ENCODE measurements at regions not wholly inside any gene's neighbourhood (a gene's known extent, or its start where the extent isn't known, plus 50 kb on each side); places are given as distances from the start of the nearest gene placed in this dataset.
"Not testable (repeated sequence)": the region's sequence is repeated elsewhere in the genome, so short reads cannot be mapped to it uniquely, and the experiment has no call there.

DNA sequence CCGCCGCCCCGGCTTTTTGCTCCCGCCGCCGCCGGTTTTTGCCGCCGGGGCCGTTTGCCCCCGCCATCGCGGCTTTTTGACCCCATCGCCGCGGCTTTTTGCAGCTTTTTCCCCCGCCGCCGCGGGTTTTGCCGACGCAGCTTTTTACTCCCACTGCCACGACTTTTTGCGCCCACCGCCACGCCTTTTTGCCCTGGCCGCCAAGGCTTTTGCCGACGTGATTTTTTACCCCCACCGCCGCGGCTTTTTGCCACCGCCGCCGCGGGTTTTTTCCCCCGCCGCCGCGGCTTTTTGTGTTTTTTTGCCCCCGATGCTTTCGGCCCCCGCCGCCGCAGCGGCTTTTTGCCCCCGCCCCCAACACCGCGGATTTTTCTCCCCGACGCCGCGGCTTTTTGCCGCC is 5001.9 kb upstream of the OR11H1 start:
- DNase-seq (ENCODE audit: low spot score); in situ Hi-C loops (cut with HindIII; ENCODE audit: low sequenced_read_pairs): not testable (repeated sequence)

DNA sequence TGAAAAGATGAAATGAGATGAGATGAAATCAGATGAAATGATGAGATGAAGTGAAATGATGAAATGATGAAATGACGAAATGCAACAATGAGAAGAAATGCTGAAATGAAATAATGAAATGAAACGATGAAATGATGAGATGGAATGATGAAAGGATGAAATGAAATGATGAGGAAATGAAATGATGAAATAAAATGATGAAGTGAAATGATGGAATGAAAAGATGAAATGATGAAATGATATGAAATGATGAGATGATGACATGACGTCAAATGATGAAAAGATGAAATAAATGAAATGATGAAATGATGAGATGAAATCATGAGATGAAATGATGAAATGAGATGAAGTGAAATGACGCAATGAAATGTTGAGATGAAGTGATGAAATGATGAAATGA is 4996.9 kb upstream of the OR11H1 start:
- in situ Hi-C loops (cut with HindIII; ENCODE audit: low sequenced_read_pairs); DNase-seq (ENCODE audit: low spot score): not testable (repeated sequence)

DNA sequence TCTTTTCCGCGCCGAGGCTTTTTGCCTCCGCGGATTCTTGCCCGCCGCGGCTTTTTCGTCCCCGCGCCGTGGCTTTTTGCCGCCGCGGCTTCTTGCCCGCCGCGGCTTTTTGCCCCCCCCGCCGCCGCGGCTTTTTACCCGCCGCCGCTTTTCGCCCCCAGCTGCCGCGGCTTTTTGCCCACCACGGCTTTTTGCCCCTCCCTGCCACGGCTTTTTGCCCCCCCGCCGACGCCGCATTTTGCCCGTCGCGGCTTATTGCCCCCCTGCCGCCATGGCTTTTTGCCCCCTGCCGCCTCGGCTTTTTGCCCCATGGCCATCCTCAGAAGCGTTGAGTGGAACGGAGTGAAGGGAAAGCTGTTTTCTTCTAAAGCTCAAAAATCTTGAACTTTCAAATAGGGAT is 4955.5 kb upstream of the OR11H1 start:
- in situ Hi-C loops (cut with HindIII; ENCODE audit: low sequenced_read_pairs); DNase-seq (ENCODE audit: low spot score): not testable (repeated sequence)

DNA sequence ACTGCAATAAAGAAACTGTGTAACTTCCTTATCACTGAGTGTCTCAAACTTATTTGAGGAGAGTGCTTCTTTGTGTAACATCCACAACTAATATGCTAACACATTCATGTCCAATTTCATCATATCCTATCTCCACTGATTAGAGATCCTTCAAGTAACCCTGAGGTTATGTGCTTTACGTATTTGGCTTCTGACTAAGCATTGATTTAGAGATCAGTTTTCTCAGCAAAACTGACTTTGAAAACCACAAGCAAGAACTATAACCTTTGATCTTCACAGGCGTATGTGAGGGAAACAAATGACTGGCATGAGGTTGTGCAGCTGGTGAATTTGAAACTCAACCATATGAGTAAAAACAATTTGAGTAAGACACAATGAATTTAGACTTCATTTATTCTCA is 4926.9 kb upstream of the OR11H1 start:
- DNase-seq (ENCODE audit: low spot score); in situ Hi-C loops (cut with HindIII; ENCODE audit: low sequenced_read_pairs): not testable (repeated sequence)

DNA sequence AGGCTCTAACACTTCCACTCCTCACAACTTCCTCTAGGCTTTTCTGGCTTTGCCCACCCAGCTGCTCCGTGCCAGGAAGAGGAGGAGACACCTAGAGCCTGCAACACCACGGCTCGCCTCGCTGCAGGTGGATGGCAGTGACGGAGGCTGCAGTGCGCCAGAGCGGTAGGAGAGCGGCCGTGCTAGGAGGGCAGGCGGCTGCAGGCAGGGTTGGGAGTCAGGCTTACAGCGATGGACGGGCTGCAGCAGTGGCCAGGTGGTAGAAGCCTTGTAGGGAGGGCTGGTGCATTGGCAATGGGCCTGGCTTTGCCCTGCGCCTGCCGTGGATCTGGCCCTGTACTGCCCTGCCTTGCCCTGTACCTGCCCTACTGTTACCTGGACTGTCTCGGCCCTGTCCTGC is 4896.0 kb upstream of the OR11H1 start:
- DNase-seq (ENCODE audit: low spot score); in situ Hi-C loops (cut with HindIII; ENCODE audit: low sequenced_read_pairs): not testable (repeated sequence)

DNA sequence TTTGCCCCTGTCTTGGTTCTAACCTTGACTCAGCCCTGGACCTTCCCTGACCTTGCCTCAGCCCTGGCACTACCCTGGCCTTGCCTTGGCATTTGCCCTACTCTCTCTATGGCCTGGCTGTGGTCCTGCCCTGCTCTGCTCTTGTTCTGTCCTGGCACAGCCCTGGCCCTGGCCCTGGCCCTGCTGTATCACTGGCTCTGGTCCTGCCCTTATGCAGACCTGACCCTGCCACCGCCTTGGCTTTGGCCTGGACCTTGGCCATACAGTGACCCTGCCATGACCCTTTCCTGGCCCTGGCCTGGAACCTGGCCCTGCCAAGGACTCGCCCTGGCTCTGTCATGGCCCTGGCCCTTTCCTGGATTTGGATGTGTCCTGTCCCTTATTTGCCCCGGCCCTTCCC is 4892.7 kb upstream of the OR11H1 start:
- DNase-seq (ENCODE audit: low spot score); in situ Hi-C loops (cut with HindIII; ENCODE audit: low sequenced_read_pairs): not testable (repeated sequence)

DNA sequence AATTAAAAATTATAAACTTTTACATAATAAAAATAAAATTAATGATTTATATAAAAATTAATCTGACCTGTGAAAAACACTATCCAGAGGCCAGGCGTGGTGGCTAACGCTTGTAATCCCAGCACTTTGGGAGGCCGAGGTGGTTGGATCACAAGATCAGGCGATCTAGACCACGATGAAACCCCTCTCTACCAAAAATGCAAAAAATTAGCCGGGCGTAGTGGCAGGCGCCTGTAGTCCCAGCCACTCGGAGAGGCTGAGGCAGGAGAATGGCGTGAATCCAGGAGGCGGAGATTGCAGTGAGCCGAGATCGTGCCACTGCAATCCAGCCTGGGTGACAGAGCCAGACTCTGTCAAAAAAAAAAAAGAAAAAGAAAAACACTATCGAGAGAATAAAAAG is 4865.2 kb upstream of the OR11H1 start:
- DNase-seq (ENCODE audit: low spot score), result not testable (repeated sequence)

DNA sequence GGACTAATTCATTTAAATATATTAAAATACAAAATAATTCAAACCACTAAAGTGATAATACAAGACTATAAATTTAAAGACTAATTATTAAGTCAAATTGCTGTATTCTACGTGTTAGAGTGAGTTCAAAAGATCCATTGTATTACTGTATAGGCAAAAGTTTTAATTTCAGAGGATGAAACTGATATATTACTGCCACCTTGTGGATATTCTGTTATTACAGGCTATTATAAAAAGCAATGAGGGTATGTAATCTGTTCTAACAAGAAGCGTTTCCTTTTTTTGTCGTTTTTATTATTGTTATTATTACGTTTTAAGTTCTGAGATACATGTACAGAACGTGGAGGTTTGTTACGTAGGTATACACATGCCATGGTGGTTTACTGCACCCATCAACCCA is 4854.9 kb upstream of the OR11H1 start:
- DNase-seq (ENCODE audit: low spot score); in situ Hi-C loops (cut with HindIII; ENCODE audit: low sequenced_read_pairs): not testable (repeated sequence)

More for the DNA sequence above, 4865.2 kb upstream of the OR11H1 start:
- in situ Hi-C loops (cut with HindIII; ENCODE audit: low sequenced_read_pairs), result not testable (repeated sequence)

DNA sequence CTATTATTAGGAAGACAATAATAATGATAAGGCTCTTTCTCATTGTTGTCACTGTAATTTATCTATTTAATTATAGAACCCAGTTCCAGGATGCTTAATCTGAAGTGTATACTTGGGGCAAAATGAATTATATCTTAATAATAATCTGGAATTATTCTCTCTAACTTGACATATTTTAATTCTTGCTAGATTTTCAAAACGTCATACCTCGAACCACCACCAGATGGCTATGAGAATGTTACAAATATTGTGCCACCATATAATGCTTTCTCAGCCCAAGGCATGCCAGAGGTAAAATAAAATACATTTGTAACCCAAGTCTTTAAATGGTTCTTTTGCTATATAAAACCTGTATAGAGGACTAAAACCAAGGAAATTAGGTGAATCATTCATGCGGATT is 4849.3 kb upstream of the OR11H1 start:
- DNase-seq (ENCODE audit: low spot score); in situ Hi-C loops (cut with HindIII; ENCODE audit: low sequenced_read_pairs): not testable (repeated sequence)

DNA sequence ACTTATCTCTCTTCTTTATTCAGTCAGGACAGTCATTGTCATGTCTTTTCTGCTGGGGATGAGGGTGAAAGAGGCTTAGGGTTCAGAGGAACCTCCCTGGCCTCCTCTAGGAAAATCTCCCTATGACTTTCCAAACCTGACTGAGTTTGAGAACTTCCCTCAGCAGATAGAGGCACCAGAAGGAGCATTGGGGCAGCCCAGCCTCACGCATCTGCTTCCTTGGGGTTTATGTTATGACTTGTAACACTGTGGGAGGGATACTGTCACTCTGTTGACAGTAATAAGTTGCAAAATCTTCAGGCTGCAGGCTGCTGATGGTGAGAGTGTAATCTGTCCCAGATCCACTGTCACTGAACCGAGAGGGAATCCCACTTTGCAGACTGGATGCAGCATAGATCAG is 4842.6 kb upstream of the OR11H1 start:
- DNase-seq (ENCODE audit: low spot score); in situ Hi-C loops (cut with HindIII; ENCODE audit: low sequenced_read_pairs): not testable (repeated sequence)

DNA sequence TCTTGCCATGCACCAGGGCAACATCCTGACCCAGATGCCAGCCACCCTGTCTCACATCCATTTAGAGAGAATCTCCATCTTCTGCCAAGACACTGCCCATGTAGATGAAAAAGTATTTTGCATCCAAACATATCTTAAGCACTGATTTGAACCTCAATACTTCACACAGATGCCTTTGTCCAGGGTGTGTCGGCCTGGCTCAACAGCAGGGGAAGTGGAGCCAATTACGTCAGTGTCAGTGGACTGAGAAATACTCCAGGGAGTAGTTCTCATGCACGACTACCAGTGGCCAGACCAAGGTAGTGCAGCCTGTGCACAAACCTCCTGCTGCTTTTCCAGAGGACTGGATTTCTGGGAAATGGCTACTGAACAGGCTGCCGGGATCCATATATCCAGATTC is 4840.7 kb upstream of the OR11H1 start:
- DNase-seq (ENCODE audit: low spot score); in situ Hi-C loops (cut with HindIII; ENCODE audit: low sequenced_read_pairs): not testable (repeated sequence)

DNA sequence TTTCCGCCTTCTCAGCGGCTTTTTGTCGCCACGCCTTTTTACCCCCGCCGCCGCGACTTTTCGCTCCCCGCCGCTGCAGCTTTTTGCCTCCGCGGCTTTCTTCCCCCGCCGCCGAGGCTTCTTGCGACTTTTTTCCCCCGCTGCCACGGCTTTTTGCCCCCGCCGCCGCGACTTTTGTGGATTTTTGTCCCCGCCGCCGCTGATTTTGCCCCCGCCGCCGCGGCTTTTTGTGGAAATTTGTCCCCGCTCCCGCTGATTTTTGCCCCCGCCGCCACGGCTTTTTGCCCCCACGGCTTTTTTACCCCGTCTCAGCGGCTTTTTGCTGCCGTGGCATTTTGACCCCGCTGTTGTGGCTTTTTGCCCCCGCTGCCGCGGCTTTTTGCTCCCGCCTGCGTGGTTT is 4829.2 kb upstream of the OR11H1 start:
- in situ Hi-C loops (cut with HindIII; ENCODE audit: low sequenced_read_pairs); DNase-seq (ENCODE audit: low spot score): not testable (repeated sequence)

DNA sequence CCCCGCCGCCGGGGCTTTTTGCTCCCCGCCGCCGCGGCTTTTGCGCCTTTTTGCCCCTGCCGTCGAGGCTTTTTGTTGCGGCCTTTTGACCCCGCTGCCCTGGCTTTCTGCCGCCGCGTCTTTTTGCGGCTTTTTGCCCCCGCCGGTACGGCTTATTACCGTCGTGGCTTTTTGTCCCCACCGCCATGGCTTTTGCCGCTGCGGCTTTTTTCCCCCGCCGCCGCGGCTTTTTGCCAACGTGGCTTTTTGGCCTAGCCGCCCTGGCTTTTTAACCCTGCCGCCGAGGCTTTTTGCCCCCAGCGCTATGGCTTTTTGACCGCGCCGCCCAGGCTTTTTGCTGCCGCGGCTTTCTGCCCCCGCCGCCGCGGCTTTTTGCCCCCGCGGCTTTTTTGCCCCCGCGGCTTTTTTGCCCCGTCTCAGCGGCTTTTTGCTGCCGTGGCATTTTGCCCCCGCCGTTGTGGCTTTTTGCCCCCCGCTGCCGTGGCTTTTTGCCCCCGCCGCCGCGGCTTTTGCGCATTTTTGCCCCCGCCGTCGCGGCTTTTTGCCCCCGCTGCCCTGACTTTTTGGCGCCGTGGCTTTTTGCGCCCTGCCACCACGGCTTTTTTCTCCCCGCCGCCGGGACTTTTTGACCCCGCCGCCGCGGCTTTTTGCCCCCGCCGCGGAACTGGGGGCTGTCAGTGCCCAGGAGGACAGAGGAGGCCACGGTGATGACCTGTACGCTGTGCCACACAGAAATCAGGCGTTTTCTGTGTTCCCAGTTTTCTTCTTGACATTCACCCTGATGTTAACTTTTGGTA is 4828.5 kb upstream of the OR11H1 start:
- DNase-seq (ENCODE audit: low spot score); in situ Hi-C loops (cut with HindIII; ENCODE audit: low sequenced_read_pairs): not testable (repeated sequence)

DNA sequence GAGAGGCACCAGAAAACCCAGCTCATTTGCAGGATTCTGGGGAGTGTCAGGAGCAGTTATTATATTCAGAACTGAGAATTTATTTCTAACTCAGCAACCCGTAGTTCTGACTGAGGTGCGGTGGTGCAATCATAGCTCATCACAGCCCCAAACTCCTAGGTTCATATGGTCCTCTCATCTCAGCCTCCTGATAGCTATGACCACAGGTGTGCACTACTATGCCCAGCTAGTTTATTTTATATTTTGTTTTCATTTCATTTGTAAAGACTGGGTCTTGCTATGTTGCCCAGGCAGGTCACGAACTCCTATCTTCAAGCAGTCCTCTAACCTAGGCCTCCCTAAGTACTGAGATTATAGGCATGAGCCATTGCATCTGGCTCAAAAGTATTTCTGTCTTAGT is 4819.8 kb upstream of the OR11H1 start:
- in situ Hi-C loops (cut with HindIII; ENCODE audit: low sequenced_read_pairs); DNase-seq (ENCODE audit: low spot score): not testable (repeated sequence)

DNA sequence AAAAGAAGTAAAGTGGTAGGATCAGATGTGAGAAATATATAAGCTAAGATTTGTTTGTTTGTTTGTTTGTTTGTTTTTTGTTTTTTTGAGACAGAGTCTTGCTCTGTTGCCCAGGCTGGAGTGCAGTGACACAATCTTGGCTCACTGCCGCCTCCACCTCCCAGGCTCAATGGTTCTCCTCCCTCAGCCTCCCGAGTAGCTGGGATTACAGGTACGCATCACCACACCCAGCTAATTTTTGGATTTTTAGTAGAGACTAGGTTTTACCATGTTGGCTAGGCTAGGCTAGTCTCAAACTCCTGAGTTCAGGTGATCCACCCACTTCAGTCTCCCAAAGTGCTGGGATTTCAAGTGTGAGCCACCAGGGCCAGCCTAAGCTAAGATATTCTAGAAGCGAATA is 4817.1 kb upstream of the OR11H1 start:
- in situ Hi-C loops (cut with HindIII; ENCODE audit: low sequenced_read_pairs), result not testable (repeated sequence)

DNA sequence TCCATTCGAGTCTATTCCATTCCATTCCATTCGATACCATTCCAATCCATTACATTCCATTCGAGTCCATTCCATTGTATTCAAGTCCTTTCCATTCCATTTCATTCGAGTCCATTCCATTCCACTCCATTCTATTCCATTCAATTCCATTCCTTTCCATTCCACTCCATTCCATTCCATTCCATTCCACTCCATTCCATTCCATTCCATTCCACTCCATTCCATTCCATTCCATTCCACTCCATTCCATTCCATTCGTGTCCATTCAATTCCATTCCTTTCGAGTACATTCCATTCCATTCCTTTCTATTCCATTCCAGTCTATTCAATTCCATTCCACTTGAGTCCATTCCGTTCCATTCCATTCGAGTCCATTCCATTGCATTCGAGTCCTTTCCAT is 4805.2 kb upstream of the OR11H1 start:
- in situ Hi-C loops (cut with HindIII; ENCODE audit: low sequenced_read_pairs), result not testable (repeated sequence)

More for the DNA sequence above, 4817.1 kb upstream of the OR11H1 start:
- peak; percentile 0 for DNase-seq (ENCODE audit: low spot score)

DNA sequence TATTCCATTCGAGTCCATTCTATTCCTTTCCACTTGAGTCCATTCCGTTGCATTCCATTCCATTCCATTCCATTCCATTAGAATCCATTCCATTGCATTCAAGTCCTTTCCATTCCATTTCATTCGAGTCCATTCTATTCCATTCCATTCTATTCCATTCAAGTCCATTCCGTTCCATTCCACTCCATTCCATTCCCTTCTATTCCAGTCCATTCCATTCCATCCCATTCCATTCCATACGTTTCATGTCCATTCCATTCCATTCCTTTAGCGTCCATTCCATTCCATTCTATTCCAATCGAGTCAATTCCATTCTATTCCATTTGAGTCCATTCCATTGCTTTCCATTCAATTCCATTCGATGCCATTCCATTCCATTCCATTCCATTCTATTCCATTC is 4804.0 kb upstream of the OR11H1 start:
- DNase-seq (ENCODE audit: low spot score); in situ Hi-C loops (cut with HindIII; ENCODE audit: low sequenced_read_pairs): not testable (repeated sequence)

More for the DNA sequence above, 4805.2 kb upstream of the OR11H1 start:
- not testable (repeated sequence) for DNase-seq (ENCODE audit: low spot score)

DNA sequence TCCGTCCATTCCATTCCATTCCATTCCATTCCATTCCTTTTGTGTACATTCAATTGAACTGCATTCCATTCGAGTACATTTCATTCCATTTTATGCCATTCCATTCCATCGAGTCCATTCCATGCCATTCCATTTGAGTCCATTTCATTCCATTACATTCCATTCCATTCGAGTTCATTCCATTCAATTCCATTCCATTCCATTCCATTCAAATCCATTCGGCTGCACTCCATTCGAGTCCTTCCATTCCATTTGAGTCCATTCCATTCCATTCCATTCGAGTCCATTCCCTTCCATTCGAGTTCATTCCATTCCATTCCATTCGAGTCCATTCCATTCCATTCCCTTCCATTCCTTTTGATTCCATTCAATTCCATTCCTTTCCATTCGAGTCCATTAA is 4800.6 kb upstream of the OR11H1 start:
- in situ Hi-C loops (cut with HindIII; ENCODE audit: low sequenced_read_pairs), result no loop called here
- DNase-seq (ENCODE audit: low spot score), result no peak

DNA sequence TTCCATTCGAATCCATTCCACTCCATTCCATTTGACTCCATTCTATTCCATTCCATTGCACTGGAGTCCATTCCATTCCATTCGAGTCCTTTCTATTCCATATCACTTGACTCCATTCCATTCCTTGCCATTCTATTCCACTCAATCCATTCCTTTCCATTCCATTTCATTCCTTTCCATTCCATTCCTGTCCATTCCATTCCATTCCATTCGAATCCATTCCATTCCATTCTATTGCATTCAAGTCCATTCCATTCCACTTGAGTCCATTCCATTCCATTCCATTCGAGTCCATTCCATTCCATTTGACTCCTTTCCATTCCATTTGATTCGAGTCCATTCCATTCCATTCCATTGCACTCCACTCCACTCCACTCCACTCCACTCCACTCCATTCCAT is 4798.0 kb upstream of the OR11H1 start:
- in situ Hi-C loops (cut with HindIII; ENCODE audit: low sequenced_read_pairs), result not testable (repeated sequence)

DNA sequence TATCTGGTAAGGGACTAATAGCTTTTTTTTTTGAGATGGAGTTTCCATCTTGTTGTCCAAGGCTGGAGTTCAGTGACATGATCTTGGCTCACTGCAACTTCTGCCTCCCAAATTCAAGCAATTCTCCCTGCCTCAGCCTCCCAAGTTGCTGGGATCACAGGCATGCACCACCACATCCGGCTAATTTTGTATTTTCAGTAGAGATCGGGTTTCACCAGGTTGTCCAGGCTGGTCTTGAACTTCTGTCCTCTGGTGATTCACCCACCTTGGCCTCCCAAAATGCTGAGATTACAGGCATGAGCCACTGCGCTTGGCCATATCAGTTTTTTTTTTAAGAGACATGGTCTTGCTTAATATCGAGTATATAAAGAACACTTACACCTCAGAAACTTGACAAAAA is 4797.3 kb upstream of the OR11H1 start:
- DNase-seq (ENCODE audit: low spot score); in situ Hi-C loops (cut with HindIII; ENCODE audit: low sequenced_read_pairs): not testable (repeated sequence)

More for the DNA sequence above, 4798.0 kb upstream of the OR11H1 start:
- not testable (repeated sequence) for DNase-seq (ENCODE audit: low spot score)

Measured in G401 (cell line).